ENCODE measurements at regions not wholly inside any gene's neighbourhood (a gene's known extent, or its start where the extent isn't known, plus 50 kb on each side); places are given as distances from the start of the nearest gene placed in this dataset.
A peak's percentile ranks its signal among the peaks of the same experiment; 100 is the strongest.
"Not testable (repeated sequence)": the region's sequence is repeated elsewhere in the genome, so short reads cannot be mapped to it uniquely, and the experiment has no call there.

DNA sequence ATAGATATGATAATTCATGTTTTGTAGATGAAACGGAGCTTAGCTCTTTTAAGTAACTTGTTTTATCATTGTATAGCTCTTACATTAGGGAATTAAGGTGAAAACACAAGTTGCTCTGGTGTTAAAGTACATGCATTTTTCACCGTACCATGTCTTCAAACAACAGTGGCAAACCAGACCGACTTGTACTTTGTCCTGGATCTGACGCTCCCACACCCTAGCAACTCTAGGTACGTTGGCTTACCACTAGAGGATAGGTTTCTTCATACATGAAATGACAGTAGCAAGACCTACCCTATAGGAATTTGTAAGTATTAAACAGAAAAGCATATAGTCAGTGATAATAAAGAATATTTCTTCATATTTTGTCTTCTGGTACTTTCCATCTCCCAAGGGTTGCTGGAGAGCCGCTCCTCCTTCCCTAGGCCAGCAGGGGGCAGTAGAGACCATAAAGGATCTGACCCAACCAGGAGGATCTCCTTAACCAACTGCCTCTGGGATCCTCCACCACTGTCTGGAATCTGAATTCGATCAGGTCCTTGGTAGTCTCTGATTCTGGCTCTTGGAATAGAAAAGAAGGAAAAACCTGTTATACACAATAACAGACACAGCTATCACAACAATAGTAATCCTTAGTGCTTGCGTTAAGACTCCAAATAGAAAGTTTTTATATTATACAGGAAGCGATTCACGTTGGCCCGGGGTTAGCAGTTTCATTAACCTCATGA lies 136.7 kb downstream of the CAVIN4 start:
- peak; percentile 46 for DNase-seq (ENCODE audit: low spot score)

DNA sequence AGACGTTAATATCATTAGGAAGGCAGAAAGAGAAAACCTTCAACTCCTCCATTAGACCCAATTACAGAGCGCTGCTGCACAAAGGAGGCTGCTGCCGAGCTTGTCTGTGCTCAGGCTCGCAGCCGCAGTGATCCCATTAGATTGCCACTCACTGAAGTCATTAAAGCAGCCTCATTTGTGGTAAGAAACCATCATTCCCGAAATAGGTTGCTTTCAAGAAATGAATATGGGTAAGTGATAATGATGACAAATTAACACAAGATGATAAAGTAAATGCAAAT lies 137.2 kb downstream of the CAVIN4 start:
- DNase-seq (ENCODE audit: low spot score) = no peak

- DNase-seq (ENCODE audit: low spot score) = no peak
Observed at GRCh38 chr9:100718717-100719116, 140.8 kb downstream of the CAVIN4 start.

DNA sequence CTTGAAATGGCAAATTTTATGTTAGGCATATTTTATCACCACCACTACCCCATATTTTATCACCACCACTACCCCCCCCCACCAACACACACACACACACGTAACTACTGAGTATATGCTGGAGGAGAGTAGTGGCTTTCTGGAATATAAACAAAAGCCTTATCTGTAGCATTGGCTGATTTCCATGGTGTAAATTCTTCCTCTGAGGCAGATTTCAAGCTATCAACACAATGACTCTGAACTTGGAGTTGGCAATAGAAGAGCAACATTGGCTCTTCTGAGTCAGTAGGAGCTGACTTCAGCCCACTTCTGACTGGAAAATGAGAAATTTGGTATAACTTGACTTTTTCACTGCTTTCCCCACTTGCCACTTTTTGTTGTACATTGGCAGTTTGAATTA lies 143.0 kb downstream of the CAVIN4 start:
- DNase-seq (ENCODE audit: low spot score) = no peak

GRCh38 chr9:100724886-100725285 lies 147.0 kb downstream of the CAVIN4 start:
- DNase-seq (ENCODE audit: low spot score) = no peak

GRCh38 chr9:100725371-100725770 lies 147.5 kb downstream of the CAVIN4 start:
- no peak for DNase-seq (ENCODE audit: low spot score)

- no peak for DNase-seq (ENCODE audit: low spot score)
Observed at GRCh38 chr9:100729336-100729895, 151.5 kb downstream of the CAVIN4 start.

DNA sequence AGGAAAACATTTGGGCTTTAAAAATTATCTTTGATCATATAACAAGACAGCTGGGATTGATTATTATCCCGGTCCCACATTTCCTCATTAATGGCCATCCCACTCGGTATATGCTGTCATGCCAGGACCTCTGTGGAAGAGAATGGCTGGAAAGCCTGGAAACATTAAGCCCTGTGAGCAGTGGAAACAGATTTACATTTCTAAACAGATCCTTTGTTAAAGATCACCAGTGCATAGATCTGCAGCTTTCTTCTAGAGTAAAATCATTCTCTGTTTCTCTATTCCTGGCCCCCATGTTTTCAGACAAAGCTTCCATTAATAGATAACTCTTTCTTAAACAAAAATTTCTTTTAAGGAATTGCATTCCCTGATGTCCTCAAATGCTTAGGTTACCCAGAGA lies 152.2 kb downstream of the CAVIN4 start:
- DNase-seq (ENCODE audit: low spot score) = no peak

- DNase-seq (ENCODE audit: low spot score) = no peak
Observed at GRCh38 chr9:100731038-100731556, 153.2 kb downstream of the CAVIN4 start.

DNA sequence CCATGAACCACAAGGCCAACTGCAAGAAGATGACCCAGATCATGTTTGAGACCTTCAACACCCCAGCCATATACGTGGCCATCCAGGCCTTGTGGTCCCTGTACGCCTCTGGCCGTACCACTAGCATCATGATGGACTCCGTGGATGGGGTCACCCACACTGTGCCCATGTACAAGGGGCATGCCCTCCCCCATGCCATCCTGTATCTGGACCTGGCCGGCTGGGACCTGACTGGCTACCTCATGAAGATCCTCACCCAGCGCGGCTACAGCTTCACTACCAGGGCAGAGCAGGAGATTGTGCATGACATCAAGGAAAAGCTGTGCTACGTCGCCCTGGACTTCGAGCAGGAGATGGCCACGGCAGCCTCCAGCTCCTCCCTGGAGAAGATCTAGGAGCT lies 153.7 kb downstream of the CAVIN4 start:
- DNase-seq (ENCODE audit: low spot score) = no peak

DNA sequence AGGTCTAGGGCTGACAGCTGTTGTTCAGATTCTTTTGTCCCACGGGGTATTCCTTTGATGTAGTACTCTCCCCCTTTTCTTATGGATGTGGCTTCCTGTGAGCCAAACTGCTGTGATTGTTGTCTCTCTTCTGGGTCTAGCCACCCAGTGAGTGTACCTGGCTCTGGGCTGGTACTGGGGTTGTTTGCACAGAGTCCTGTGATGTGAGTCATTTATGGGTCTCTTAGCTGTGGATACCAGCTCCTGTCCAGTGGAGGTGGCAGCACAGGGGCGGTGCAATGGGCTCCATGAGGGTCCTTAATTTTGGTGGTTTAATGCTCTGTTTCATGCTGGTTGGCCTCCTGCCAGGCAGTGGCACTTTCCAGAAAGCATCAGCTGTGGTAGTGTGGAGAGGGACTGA lies 161.3 kb downstream of the CAVIN4 start:
- no peak for DNase-seq (ENCODE audit: low spot score)

DNA sequence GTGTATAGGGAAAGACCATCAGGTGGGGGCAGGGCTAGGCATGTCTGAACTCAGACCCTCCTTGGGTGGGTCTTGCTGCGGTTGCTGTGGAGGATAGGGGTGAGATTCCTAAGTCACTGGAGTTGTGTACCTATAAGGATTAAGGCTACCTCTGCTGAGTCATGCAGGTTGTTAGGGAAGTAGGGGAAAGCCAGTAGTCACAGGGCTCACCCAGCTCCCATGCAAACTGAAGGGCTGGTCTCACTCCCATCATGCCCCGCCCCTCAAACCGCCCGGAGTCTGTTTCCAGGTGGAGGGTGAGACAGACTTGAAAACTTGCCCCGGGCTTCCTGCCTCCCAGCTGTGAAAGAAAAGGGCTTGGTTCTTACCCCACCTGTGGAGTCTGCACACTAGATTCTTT lies 161.8 kb downstream of the CAVIN4 start:
- no peak for DNase-seq (ENCODE audit: low spot score)

DNA sequence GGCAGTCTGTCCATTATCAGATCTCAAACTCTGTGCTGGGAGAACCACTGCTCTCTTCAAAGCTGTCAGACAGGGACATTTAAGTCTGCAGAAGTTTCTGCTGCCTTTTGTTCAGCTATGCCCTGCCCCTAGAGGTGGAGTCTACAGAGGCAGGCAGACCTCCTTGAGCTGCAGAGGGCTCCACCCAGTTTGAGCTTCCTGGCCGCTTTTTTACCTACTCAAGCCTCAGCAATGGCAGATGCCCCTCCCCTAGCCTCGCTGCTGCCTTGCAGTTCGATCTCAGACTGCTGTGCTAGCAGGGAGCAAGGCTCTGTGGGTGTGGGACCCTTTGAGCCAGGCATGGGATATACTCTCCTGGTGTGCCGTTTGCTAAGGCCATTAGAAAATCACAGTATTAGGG lies 171.1 kb downstream of the CAVIN4 start:
- not testable (repeated sequence) for DNase-seq (ENCODE audit: low spot score)

DNA sequence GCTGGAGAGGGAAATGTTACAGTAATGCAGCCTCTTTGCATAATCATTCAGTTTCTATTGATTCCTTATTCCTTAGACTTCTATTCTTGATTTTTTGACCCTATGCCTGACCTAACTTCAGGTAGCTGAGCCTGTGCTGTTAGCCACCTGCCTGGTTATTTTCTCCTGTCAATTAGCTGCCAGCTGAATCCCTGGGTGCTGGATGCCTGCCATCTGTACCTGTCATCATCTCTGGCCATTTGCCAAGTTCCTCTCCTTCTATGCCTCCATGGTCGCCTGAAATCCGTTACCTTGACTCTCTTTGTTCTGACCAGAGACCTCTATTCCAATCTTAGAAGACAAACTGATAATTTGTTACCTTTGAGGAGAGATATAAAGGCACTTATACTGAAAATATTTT lies 178.3 kb downstream of the CAVIN4 start:
- DNase-seq (ENCODE audit: low spot score) = no peak

DNA sequence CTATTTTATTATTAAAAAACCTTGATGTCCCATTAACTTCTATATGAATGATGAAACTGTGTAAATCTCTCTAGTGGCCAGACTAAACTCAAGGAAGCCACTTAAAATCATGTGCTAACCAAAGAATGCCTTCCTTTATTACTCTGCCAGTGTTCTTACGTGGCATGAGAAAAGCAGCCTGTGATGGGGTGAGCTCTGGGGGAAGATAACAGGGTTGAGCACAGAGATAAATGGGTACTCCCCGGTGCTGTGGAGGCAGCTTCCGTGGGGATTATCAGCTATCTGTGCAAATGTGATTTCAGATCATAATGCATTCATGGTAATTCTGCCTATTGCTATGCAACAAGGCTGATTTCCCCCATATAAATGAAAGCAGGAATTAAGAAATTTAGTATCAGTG lies 181.3 kb downstream of the CAVIN4 start:
- no peak for DNase-seq (ENCODE audit: low spot score)

GRCh38 chr9:100761276-100761802 lies 183.5 kb downstream of the CAVIN4 start:
- DNase-seq (ENCODE audit: low spot score) = no peak

DNA sequence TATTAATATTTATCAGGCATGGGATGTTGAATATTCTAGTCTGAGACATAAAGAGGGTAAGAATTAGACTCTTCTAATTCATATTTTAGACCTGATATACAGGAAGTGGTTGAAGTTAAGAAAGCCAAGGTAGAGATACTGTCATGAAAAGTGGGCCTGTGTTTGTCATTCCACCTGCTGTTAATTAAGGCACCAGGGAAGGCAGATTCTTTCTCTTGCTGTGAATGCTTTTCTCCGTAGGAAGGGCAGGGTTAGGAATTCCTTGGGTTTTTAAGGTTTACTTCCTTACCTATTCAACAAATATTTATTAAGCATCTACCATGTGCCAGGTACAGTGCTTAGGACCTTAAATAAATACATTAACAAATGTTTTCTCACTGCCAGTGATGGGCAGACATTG lies 196.4 kb downstream of the CAVIN4 start:
- DNase-seq (ENCODE audit: low spot score) = no peak

DNA sequence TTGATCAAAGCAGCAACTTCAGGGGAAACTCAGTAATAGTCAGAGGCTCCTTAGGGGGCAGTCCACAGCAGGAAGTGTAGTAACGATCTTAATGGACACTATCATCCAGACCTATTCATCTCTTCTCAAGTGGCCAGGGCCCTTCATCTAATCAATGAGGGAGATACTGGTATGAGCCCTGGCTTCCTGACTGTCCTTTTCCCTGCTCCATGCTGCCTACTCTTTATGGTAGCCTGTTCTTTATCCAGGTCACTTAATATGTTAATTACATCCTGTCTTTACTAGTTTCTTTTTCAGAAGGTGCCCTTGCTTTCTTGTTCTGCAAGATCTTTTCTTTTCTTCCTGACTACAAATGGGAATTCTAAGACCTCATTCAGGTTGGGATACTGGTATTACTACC lies 197.1 kb downstream of the CAVIN4 start:
- no peak for DNase-seq (ENCODE audit: low spot score)

- DNase-seq (ENCODE audit: low spot score) = no peak
Observed at GRCh38 chr9:100775912-100776311, 198.0 kb downstream of the CAVIN4 start.

- DNase-seq (ENCODE audit: low spot score) = no peak
Observed at GRCh38 chr9:100784755-100785154, 206.9 kb downstream of the CAVIN4 start.

DNA sequence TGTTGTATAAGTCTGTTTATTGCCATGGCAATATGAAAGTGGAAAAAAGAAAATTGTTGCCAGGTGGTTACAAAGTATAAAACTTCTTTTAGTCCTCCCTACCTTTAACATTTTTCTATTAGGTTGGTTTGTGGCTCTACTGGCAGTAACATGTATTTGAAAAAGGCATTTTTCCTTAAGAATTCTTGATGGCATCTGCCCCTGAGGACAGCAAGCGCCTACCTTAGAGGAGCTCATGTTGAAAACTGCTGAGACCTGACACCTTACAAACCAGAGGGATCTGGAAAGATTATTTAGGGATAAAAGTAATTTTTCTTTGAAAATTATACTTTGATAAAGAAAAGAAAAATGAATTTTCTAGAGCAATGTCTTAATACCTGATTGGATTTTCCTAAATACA lies 208.1 kb downstream of the CAVIN4 start:
- DNase-seq (ENCODE audit: low spot score) = no peak

DNA sequence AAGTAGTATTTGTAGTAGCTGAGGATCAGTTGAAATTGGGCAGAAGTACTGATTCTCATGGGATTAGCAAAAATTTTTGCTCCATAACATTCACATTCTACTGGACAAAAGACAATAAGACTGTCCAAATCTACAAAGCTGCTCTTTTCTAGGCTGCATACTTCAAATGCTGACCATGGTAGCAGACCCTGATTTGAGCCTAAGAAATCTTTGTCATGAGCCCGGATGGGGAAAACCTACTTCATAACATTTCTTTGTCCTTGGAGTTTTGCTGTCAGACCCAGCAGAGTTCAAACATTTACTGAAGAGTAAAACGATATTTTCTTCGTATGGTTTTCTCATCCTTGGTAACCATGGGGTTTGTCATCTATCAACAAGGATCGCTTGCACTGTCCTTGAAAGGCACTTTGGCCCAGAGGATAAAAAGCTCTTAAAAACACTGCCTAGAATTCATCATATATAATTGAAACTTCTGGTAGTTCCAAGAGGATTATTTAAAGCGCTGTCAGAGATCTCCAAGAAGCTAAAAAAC lies 216.9 kb downstream of the CAVIN4 start:
- DNase-seq (ENCODE audit: low spot score) = no peak

- DNase-seq (ENCODE audit: low spot score) = no peak
Observed at GRCh38 chr9:100803956-100804355, 224.6 kb upstream of the PLPPR1 start.

DNA sequence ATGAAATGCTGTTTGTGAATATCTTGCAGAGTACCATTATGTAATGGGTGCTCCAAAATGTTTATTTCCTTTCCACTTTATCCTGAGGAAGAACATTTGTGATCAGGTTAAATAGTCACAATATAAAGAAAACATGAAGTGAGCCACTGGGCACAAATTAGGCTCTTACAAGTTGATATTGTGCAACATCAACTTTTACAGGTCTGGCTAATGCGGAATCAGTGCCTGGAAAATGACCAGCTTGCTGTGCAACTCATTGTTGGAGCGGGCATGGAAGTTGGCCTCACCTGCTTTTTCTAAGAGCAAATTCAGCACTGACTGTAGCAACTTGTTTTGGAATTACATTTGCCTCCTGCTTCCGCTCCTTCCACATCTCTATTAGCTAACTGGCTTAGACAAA lies 216.9 kb upstream of the PLPPR1 start:
- no peak for DNase-seq (ENCODE audit: low spot score)

Data from hematopoietic multipotent progenitor cell treated with erythropoietin and hydrocortisone succinate and interleukin-3 and kit ligand, for 17 days (in vitro differentiated cells).